SU-DHL-6 (cell line): ENCODE measurements at regions not wholly inside any gene's neighbourhood (a gene's known extent, or its start where the extent isn't known, plus 50 kb on each side); places are given as distances from the start of the nearest gene placed in this dataset.

Source experiments
- H2AFZ ChIP-seq: fragments of 200-600 bp; sonication (generic); 2 replicates; pipeline ENCODE4 v1.6.1; 2014; ENCODE audit warnings: low read depth, mild to moderate bottlenecking, moderate library complexity, mixed read lengths, antibody characterized with exemption, low read length; ENCODE audit not compliant: severe bottlenecking
- H3F3A ChIP-seq: fragments of 200-600 bp; shearing (Covaris generic); 2 replicates; pipeline ENCODE4 v1.6.0; 2016; ENCODE audit warnings: antibody characterized with exemption, mild to moderate bottlenecking; ENCODE audit not compliant: insufficient read depth
- H3K27ac ChIP-seq: fragments of 200-600 bp; sonication (generic); 2 replicates; pipeline ENCODE4 v1.5.1; 2016; ENCODE audit warnings: low read depth, mild to moderate bottlenecking, low read length, moderate library complexity, mixed read lengths
- H3K27me3 ChIP-seq: fragments of 200-600 bp; sonication (generic), shearing (Covaris generic); 2 replicates; pipeline ENCODE4 v1.6.0; 2014; ENCODE audit warnings: mild to moderate bottlenecking, low read length
- H3K36me3 ChIP-seq: fragments of 200-600 bp; sonication (generic); 2 replicates; pipeline ENCODE4 v1.6.1; 2014; ENCODE audit warnings: mild to moderate bottlenecking, low read length, mixed read lengths
- H3K4me2 ChIP-seq: fragments of 300-600, 200-600 bp; shearing (Covaris generic), sonication (generic); 2 replicates; pipeline ENCODE4 v1.6.0; 2014; ENCODE audit warnings: low read length, low read depth, mild to moderate bottlenecking; ENCODE audit not compliant: poor library complexity, severe bottlenecking
- H3K4me3 ChIP-seq: fragments of 200-600 bp; sonication (generic); 2 replicates; pipeline ENCODE4 v1.5.1; 2014; ENCODE audit warnings: antibody characterized with exemption, low read length, mild to moderate bottlenecking, mixed read lengths; ENCODE audit not compliant: insufficient read depth, poor library complexity, severe bottlenecking
- H3K79me2 ChIP-seq: fragments of 200-600 bp; sonication (generic); 2 replicates; pipeline ENCODE4 v1.6.1; 2014; ENCODE audit warnings: mild to moderate bottlenecking, low read length, moderate library complexity; ENCODE audit not compliant: insufficient read depth
- H3K9ac ChIP-seq: fragments of 200-600 bp; sonication (generic); 2 replicates; pipeline ENCODE4 v1.7.0; 2014; ENCODE audit warnings: mild to moderate bottlenecking, low read length
- H3K9me2 ChIP-seq: fragments of 200-600 bp; sonication (generic); replicated peaks from 2 replicates; pipeline ENCODE4 v1.6.1; 2014; ENCODE audit warnings: low read length; ENCODE audit not compliant: insufficient read depth
- H3K9me3 ChIP-seq: fragments of 200-600 bp; sonication (generic); 2 replicates; pipeline ENCODE4 v1.6.1; 2014; ENCODE audit warnings: low read length, mixed read lengths; ENCODE audit not compliant: insufficient read depth
- H4K20me1 ChIP-seq: fragments of 200-600 bp; sonication (generic); 2 replicates; pipeline ENCODE4 v1.6.1; 2014; ENCODE audit warnings: low read depth, mild to moderate bottlenecking, antibody characterized with exemption, low read length, moderate library complexity, mixed read lengths
- CTCF ChIP-seq: fragments of 200-600 bp; sonication (generic); IDR thresholded peaks from one replicate; pipeline ENCODE4 v1.5.1; 2017; ENCODE audit warnings: antibody characterized with exemption, mild to moderate bottlenecking, low read length, moderate library complexity; ENCODE audit not compliant: insufficient read depth, poor library complexity, severe bottlenecking
- EZH2phosphoT487 ChIP-seq: fragments of 200-600 bp; sonication (generic), shearing (Covaris generic); conservative IDR thresholded peaks from 2 replicates; pipeline ENCODE4 v1.6.1; 2018; ENCODE audit warnings: mild to moderate bottlenecking, antibody characterized with exemption, low read length, moderate library complexity, mixed read lengths

- Histone ChIP-seq H3F3A (no peaks in the 10 kb centered on the region), H3K9me3 (no peaks in the 10 kb centered on the region), H3K27ac (no peak overlapping the region), H3K79me2 (no peaks in the 10 kb centered on the region), H3K9ac (no peak overlapping the region), H3K27me3 (no peaks in the 10 kb centered on the region), H3K4me2 (no peak overlapping the region), H3K9me2 (no peaks in the 10 kb centered on the region), H3K4me3 (no peak overlapping the region), H3K36me3 (no peaks in the 10 kb centered on the region), H2AFZ (no peak overlapping the region), H4K20me1 (no peaks in the 10 kb centered on the region)
- TF ChIP-seq EZH2phosphoT487 (no peak), CTCF (no peak)
These were observed 399.3 kb downstream of the LRATD1 start for GRCh38 chr2:15031745-15032240.

- H3K9ac ChIP-seq: no peak overlapping the region
- no peaks in the 10 kb centered on the region for H3K27me3 ChIP-seq
- no peak overlapping the region for H3K4me2 ChIP-seq
- TF ChIP-seq CTCF (no peak), EZH2phosphoT487 (no peak)
- no peaks in the 10 kb centered on the region for H3K79me2 ChIP-seq
- no peak overlapping the region for H3K4me3 ChIP-seq
- H3K36me3 ChIP-seq: no peaks in the 10 kb centered on the region
- H3F3A ChIP-seq: no peaks in the 10 kb centered on the region
- no peak overlapping the region for H3K27ac ChIP-seq
- H3K9me2 ChIP-seq: no peaks in the 10 kb centered on the region
- H4K20me1 ChIP-seq: no peaks in the 10 kb centered on the region
- H3K9me3 ChIP-seq: no peaks in the 10 kb centered on the region
- no peak overlapping the region for H2AFZ ChIP-seq
These were observed 401.7 kb downstream of the LRATD1 start for GRCh38 chr2:15034246-15034645.

- H3K36me3 ChIP-seq: no peaks in the 10 kb centered on the region
- H3K9ac ChIP-seq: no peak overlapping the region
- no peaks in the 10 kb centered on the region for H4K20me1 ChIP-seq
- no peaks in the 10 kb centered on the region for H3F3A ChIP-seq
- TF ChIP-seq EZH2phosphoT487: no peak
- no peak for TF ChIP-seq CTCF
- no peak overlapping the region for H3K27ac ChIP-seq
- no peaks in the 10 kb centered on the region for H3K9me2 ChIP-seq
- H3K9me3 ChIP-seq: no peaks in the 10 kb centered on the region
- H3K27me3 ChIP-seq: no peaks in the 10 kb centered on the region
- H3K4me3 ChIP-seq: no peak overlapping the region
- no peak overlapping the region for H2AFZ ChIP-seq
- no peak overlapping the region for H3K4me2 ChIP-seq
- H3K79me2 ChIP-seq: no peaks in the 10 kb centered on the region
These were observed 402.3 kb downstream of the LRATD1 start for GRCh38 chr2:15034860-15035259.
